GM21390 (cell line): ENCODE measurements at regions not wholly inside any gene's neighbourhood (a gene's known extent, or its start where the extent isn't known, plus 50 kb on each side); places are given as distances from the start of the nearest gene placed in this dataset.
"Not testable (repeated sequence)": the region's sequence is repeated elsewhere in the genome, so short reads cannot be mapped to it uniquely, and the experiment has no call there.

ENCODE experiments used
- ATAC-seq: cut with Tn5 transposase; IDR thresholded peaks from one replicate; pipeline ENCODE4 v1.9.1; 2021; ENCODE audit not compliant: unreplicated experiment

GRCh38 chr21:14903172-14903865 is 161.5 kb downstream of the NRIP1 start:
- no peak for ATAC-seq

DNA sequence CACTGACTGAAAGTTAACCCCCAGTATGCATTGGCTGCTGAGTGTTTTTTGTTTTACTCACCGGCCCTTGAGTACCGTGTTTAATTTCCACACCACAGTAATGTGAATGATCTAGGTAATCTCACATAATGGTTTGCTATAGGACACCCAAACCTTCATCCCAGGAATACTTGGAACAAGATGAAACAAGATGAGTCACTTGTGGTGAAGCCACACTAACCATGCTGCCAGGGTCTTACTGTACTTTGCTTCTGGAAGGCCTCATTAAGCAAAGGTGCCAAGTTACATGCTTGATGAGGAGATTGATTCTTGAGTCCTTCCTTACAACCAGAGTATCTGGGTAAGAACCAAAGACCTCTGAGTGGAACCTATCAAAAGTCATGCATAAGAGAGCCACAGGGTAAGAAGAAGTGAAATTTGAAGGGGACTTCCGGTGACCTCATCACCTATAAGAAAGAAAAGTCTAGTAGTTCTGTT is 163.3 kb downstream of the NRIP1 start:
- ATAC-seq, result peak; percentile 71

DNA sequence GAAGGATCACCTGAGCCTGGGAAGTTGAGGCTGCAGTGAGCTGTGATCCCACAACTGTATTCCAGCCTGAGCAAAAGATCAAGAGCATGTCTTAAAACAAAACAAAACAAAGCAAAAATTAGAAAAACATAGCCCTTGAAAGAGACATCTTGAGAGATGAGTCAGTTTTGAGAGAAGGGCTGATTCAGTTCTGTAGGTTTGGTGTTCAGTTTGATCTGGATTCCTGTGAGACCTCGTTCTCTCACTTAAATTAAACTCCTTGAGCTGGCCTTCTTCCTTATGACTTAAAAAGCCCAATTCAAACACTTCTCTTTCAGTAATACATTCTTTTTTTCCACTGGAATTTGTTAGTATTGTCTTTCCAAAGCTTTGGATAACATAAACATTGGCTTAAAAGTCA is 164.2 kb downstream of the NRIP1 start:
- ATAC-seq, result no peak

- ATAC-seq, result no peak
Measured at GRCh38 chr21:14900058-14900457, 164.7 kb downstream of the NRIP1 start.

DNA sequence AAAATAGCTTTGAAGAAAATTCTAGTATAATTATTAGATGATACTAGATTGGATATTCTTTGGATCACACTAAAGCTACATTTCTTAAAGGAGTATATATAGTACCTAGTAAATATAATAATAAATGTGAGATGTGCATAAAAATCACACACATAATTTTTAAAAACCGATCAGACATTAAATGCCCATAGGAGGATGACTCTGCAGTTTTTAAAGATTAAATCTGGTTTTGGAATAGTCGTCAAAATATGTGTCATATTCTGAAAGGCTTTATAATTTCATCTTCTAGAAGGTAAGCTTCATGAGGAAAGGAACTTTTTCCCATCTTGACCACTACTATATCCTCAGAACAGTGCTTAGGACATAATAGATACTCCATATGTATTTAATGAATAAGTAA is 169.0 kb downstream of the NRIP1 start:
- no peak for ATAC-seq

- no peak for ATAC-seq
Measured at GRCh38 chr21:14890141-14890540, 174.7 kb downstream of the NRIP1 start.

DNA sequence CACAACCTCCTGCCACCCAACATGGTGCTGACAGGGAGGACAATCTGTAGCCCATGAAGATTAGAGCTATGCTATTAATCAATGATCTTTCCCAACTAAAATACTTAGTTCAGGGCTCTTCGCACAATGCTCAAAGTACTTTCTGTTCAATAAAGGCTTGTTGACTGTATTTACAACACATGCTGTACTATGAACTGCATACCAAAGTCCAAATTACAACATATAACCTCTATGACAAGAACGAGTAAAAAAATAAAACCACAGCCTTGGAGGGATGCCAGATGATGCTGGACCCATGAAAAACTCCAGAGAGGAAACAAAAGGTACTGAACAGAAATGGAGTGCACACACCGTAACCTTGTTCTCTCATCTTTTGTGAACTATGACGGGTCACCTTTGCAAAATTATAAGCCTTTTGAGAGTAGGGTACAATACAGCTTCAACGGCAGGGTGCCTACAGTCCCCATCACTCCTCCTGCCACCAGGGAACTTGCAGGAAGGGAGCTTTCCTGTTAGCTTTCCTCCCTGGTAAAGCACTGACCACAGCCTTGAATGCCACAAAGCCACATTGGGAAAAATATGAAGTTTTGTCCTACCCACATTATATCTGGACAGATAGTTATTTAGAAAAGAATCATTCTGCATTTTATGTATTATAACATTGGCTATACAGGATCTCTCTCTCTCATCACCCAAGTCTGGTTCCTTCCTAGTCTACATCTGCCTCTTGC is 175.6 kb downstream of the NRIP1 start:
- ATAC-seq, result no peak

DNA sequence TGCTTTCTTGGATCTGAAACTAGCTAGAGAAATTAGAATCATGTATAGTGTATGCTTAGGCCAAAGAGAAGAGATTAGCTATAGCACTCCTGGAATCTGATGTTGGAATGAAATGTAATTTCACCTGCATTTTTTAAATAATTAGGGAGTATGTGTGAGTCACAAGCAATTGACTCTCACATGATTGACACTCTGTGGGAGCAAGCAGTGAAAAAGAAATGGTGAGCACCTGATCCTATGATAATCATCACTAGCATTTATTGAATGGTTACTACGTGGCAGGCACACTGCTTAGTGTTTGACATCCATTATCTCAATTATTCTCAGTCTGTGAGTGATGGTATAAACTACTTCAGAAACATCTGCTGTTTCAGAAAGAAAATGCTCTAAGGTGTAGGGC is 176.6 kb downstream of the NRIP1 start:
- ATAC-seq, result no peak

DNA sequence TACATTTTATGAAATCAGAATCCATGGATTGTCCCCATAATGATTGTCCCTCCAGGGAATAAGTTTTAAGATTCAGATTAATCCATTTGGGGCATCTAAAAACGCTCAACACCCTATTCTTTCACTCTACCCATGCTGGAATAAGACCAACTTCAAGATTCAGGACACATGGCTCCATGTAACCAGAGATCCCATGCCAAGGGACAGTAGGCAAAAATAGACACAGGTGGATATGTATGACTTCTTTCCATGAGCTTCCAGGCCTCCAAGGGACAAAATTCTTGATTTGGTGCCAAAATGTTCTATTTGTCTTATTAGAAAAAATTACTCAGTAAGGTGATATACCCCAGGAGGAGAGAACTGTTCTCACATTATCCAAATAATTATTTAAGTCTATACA is 178.8 kb downstream of the NRIP1 start:
- no peak for ATAC-seq

GRCh38 chr21:14883351-14883750 is 181.4 kb downstream of the NRIP1 start:
- no peak for ATAC-seq

- ATAC-seq, result not testable (repeated sequence)
Measured at GRCh38 chr21:14882545-14882944, 182.3 kb downstream of the NRIP1 start.

DNA sequence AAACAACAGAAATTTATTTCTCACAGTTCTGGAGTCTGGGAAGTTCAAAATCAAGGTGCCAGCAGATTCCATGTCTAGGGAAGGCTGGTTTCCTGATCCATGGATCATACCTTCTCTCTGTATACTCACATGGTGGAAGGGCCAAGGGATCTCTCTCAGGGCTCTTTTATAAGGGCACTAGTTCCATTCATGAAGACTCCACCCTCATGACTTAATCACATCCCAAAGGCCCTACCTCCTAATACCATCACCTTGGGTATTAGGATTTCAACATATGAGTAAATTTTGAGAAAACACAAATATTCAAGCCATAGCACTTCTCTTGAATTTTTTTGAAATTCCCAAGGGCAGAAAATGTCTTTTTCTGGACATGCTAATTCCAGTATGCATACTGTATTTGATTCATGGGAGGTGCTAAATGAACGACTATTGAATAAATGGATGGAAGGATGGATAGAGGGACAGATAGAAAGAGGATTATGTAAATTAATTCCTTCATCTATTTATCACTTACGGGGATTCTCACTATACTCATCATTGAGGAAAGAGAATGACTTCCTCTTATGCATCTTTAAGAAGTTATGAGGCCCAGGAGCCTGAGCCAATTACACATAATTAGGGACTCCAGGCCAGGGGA is 182.8 kb downstream of the NRIP1 start:
- ATAC-seq, result no peak

GRCh38 chr21:14880922-14881321 is 183.9 kb downstream of the NRIP1 start:
- no peak for ATAC-seq

GRCh38 chr21:14879458-14879857 is 185.3 kb downstream of the NRIP1 start:
- no peak for ATAC-seq

GRCh38 chr21:14878971-14879370 is 185.8 kb downstream of the NRIP1 start:
- no peak for ATAC-seq

DNA sequence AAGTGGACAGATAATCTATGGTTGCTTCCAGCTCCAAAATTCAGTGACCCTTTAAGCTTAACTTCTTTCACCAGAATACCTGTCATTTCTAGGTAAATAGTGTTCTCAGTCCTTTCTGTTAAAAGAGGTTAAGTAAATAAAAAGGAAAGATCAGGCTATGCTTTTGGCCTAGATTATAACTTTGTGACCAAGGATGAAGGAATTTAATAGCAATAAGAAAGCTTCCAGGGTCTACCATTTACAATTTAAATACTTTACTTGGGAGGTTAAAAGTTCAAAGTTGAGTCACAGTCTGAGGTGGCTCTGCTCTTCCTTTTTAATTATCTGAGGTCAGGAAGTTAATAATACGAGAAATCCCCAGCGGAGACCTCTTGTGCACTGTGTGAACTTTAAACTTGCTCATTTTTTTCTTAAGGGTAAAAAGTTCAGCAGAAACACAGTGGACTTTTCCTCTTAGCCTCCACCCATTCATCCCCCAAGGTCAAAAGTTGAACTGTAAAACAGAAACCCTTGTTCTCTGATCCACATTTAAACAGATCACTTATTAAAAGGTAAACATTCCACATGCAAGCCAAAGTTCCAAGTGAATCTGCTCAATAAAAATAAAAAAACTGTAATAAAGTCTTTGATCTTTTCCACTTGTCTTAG is 187.1 kb downstream of the NRIP1 start:
- no peak for ATAC-seq

DNA sequence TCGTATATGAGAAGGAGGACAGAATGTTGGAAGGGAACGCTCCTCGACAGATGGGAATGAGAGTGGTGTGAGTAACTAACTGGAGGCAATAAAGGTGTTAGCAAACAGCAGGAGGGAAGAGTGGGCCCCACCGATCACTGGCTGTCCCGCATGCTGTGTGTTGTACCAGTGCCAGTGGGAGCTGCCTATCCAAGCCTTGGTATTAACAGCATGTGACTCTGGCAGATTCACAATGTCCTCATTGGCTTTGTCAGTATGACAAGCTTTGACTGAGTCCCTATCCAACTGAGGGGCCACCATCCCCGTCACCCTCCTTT is 188.3 kb downstream of the NRIP1 start:
- no peak for ATAC-seq

GRCh38 chr21:14875704-14876523 is 188.9 kb downstream of the NRIP1 start:
- peak; percentile 65 for ATAC-seq

DNA sequence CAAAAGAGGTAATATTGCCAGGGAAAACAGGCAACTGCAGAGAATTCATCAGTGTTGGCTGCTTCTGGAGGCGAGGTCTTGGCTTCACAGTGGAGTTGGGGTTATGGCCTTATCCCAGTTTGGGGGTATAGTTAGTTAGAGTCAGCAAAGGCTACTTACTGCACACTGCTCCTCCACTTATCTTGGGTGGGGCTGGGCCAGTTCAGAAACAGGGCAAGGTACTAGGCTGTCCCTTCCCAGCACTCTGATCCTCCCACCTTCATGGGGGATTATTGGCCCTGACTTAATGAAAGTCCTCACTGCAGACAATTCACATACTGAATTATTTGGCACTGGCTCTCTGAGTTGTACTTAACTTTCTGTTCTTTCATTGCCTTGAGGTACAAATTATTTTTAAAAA is 189.6 kb downstream of the NRIP1 start:
- ATAC-seq, result no peak

GRCh38 chr21:14874379-14874778 is 190.4 kb downstream of the NRIP1 start:
- no peak for ATAC-seq

DNA sequence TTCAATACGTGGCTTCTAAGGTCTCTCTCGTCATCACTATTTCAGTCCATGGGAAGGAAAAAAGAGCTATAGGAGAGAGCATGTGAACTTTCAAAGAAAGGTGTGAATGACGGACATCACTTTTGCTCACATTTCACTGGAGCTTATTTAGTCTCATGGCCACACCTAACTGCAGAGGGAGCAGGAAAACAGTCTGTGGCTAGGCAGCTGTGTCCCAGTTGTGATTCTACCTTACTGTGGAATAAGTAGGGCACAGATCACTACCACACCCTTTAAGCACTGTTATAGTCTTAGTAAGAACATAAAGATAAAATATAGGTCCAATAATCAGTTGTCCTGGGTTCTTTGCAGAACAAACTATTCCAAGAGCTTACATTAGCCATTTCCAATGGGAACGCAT is 192.9 kb downstream of the NRIP1 start:
- no peak for ATAC-seq
